GM23338 (cell line): ENCODE measurements at regions not wholly inside any gene's neighbourhood (a gene's known extent, or its start where the extent isn't known, plus 50 kb on each side); places are given as distances from the start of the nearest gene placed in this dataset.

Experiments used
- CTCF ChIP-seq, 2 experiments: fragments of 200-600 bp in 1 of 2; sonication (generic) in 1 of 2; conservative IDR thresholded peaks; 2 replicates each; pipeline versions ENCODE4 v1.5.1 to v1.6.1; 2016 to 2017; ENCODE audit warnings: antibody characterized with exemption in 2 of 2, low read depth in 2 of 2, mild to moderate bottlenecking in 2 of 2, moderate library complexity in 1 of 2
- EZH2 ChIP-seq: fragments of 200-600 bp; sonication (generic); IDR thresholded peaks from one replicate; pipeline ENCODE4 v1.8.0; 2017; ENCODE audit warnings: antibody characterized with exemption, mild to moderate bottlenecking, low read depth; ENCODE audit not compliant: unreplicated experiment
- ZNF114 ChIP-seq: fragments of 250-450 bp; sonication (Bioruptor Pico); IDR thresholded peaks from 2 replicates; pipeline ENCODE4 v1.5.0; 2020; ENCODE audit warnings: mild to moderate bottlenecking, moderate library complexity

GRCh38 chr5:35443803-35444595 lies 173.7 kb upstream of the SPEF2 start:
- no peak for TF ChIP-seq EZH2
- peak; percentile 31 to 44 for TF ChIP-seq CTCF (conservative IDR thresholded peaks at IDR 0.05; ENCODE audit: low read depth in 2 of 2)
- no peak for TF ChIP-seq ZNF114
